HG03139 (cell line): ENCODE measurements at regions not wholly inside any gene's neighbourhood (a gene's known extent, or its start where the extent isn't known, plus 50 kb on each side); places are given as distances from the start of the nearest gene placed in this dataset.

Source experiments
- ATAC-seq: cut with Tn5 transposase; IDR thresholded peaks from one replicate; pipeline ENCODE4 v1.9.1; 2021; ENCODE audit not compliant: unreplicated experiment

DNA sequence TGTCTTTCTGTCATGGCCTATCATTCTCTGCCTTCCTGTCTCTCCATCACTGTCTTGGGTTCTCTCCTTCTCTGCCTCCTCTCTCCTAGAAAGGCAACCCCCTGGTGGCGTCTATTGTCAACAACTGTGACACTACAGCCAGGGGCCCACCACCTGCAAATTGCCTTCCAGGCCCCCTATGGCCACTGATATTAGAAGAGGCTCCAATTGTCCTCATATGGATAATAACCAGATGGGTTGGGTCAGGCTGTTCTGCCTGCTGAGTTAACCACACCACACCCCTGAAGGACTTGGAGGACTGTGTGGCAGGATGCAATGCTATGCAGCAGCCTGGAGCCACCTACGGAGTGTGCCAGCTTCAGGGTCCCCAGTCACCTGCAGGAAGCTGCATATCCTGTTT is 665.0 kb downstream of the NTRK3 start:
- ATAC-seq, result no peak

DNA sequence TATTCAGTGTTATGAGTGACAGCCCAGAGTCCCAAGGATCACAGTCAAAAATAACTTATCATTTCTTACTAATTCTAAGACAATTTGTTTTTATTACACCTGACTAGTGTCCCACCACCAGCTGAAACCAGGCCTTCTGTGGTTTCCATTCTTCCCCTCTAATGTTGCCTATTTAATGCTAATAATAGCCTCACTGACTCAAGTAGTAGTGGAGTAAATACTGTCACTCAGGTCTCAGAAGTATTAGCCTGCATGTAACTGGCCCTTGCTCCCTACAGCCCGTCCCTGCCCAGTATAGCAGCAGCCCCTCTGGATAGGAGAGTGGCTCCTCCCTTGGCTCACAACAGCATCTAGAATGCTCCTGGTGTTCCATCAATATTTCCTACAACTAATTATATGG is 665.5 kb downstream of the NTRK3 start:
- ATAC-seq, result no peak

DNA sequence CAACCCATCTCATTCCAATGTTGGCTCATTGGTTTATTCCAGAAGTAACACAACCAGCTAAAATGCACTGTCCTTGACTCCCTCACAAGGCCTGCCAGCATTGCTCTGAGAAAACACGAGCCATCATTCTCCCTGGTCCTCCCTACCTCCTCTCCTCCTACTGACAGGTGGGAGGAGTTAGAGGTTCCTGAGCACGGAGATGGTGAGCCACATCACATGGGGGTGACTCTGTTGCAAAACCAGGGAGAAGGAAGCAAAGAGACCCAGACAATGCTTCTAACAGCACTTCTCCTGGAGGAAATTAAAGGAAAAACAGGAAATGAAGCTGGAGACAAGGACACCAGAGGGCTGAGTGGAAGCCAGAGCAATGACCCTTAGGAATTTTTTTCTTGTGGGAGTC is 667.4 kb downstream of the NTRK3 start:
- no peak for ATAC-seq

DNA sequence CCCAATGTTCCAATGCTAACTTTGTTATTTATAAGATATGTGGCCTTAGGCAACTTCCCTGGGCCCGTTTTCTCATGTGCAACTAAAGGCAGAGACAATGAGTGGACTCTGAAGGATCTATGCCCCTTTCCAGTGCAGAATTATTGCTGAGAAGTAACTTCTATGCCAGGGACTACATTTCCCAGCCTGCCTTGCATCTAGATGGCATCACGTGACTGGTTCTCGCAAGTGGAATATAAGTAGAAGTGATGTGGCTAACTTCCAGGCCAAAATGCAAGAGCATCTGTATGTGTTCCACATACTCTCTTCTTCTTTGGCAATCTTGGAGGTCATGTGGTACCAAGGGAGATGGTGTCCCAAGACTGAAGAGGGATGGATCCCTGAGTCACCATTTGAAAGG is 674.4 kb downstream of the NTRK3 start:
- ATAC-seq, result no peak

DNA sequence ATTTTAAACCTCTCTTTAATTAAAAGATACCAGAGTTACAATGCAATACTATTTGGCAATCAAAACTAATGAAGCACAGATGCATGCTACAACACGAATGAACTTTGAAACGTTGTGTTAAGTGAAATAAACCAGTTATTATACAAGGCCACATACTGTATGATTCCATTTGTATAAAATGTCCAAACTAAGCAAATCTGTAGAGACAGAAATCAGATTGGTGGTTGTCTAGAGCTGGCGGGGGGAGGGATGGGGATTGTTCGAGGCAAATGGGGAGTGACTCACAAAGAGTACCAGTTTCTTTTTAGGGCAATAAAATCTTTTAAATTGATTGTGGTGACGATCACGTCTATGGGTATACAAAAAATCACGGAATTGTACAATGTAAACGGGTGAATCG is 677.0 kb downstream of the NTRK3 start:
- no peak for ATAC-seq

- no peak for ATAC-seq
These were observed 677.8 kb downstream of the NTRK3 start for GRCh38 chr15:87578776-87579175.

- no peak for ATAC-seq
These were observed 679.2 kb downstream of the NTRK3 start for GRCh38 chr15:87577336-87577735.

DNA sequence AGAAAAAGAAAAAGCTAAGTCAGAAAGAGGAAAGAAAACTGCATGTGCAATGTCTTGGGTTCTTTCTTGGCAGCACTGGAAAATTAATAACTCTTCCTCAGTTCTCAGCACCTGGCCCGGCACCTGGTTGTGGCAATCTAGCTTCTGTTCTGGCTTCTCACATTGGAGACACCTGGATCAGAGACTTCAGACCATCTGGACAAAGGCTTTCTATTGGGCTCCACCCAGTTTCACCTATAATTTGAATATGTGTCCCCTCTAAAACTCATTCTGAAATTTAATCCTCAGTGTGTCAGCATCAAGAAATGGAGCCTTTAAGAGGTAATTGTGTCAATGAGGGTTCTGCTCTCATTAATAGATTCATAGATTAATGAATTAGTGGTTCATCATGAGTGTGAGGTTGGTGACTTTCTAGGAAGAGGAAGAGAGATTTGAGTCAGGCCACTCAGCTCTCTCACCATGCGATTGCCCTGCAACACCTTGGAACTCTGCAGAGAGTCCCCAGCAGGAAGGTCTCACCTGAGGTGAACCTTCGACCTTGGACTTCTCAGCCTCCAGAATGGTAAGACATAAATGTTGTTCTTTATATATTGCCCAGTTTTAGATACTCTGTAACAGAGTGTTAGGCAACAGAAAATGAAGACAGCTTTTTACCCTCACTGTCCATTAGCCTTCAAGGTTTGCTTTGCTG is 679.9 kb downstream of the NTRK3 start:
- ATAC-seq, result no peak

DNA sequence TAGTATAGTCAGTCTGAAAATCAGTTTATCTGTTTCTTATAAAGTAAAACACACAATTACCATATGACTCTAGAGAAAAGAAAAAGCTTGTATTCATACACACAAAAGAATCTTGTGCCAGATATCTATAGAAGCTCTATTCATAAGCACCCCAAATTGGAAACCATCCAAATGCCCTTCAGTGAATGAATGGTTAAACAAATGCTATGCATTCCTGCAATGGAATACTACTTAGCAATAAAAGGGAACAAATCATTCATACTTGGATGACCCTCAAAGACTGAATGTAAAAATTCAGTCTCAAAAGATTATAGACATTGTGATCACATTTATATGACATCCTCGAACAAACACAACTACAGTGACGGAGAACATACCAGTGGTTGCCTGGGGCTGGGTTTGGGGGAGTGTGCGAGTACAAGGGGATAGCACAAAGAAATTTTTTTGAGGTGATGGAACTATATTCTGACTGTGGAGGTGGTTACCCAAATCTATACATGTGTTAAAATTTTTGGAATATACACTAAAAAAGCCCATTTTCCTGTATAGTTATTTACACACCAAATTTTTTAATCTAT is 680.6 kb downstream of the NTRK3 start:
- ATAC-seq, result no peak

DNA sequence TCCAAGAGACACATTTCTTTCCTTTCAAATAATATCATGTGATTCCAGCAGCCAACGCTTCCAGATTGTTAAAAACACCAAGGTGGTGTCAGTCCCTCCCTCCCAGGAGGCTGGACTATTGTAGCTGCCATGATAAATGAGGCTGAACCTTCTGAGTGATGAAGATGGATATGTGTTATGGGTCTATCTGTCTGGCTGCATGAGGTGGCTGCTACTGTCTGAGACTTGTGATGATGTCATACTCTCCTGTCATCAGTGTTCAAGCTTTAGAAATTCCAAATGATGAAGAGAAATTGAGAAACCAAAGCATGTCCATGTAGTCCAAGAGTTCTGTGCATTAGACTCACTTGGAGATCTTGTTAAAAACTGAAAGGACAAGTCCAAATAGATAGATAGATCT is 683.0 kb downstream of the NTRK3 start:
- no peak for ATAC-seq

DNA sequence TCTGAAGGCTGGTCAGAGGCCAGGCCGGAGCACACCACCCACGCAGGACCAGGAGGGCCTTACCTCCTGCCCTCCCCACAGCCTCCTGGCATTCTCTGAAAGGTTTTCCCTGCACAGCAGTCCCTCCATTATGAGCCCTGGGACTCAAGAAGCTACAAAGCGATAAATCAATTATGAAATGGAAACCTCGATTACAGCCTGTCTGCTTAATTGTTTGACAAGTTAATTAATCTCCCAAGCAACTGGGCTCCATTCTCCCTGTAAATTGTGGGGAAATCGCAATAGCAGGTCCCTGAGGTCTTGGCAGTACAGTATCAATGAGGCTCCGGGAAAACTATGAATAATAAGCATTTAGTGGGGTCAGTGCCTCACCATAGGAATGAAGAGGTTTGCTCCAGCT is 683.5 kb downstream of the NTRK3 start:
- ATAC-seq, result no peak

- no peak for ATAC-seq
These were observed 684.1 kb downstream of the NTRK3 start for GRCh38 chr15:87572381-87572910.

- no peak for ATAC-seq
These were observed 686.3 kb downstream of the NTRK3 start for GRCh38 chr15:87570206-87570605.

- no peak for ATAC-seq
These were observed 687.0 kb downstream of the NTRK3 start for GRCh38 chr15:87569581-87569980.

GRCh38 chr15:87567406-87568030 is 689.0 kb downstream of the NTRK3 start:
- ATAC-seq, result no peak

- no peak for ATAC-seq
These were observed 690.3 kb downstream of the NTRK3 start for GRCh38 chr15:87566236-87566635.

DNA sequence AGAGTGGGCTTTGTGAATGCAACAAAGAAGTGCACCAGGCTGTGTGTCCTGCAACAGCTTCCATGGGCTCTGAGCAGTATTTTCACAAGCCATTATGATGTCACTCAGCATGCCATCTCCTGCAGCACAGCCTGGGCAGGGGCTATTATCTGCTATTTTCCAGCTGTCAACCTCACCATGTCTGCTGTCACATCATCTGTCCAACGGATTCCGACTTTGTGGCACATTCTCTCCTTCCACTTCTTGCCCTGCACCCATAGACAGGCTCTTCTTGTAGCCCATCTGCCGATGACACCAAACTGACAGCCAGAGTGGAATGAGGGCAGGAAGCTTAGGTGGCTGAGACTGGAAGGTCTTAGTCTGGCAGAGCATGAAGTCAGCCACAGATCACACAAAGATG is 691.9 kb downstream of the NTRK3 start:
- no peak for ATAC-seq

GRCh38 chr15:87563869-87564268 is 692.7 kb downstream of the NTRK3 start:
- no peak for ATAC-seq

DNA sequence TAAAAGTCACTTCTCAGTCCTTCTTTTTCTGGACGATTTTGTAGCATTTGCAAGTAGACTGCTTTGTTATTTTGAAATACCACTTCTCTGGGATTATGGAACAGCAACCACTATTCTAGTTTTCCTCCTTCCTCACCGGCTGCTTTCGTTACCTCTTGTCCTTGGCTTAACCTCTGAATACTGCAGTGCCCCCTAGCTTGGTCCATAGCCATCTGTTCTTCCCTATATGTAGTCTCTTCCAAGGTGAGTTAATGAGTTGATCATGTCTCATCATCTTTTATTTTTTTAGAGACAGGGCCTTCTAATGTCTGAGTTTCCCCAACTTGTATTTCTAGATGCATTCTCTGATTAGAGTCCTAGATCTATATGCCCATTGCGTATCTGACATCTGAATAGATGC is 694.3 kb downstream of the NTRK3 start:
- no peak for ATAC-seq

GRCh38 chr15:87561641-87562040 is 694.9 kb downstream of the NTRK3 start:
- ATAC-seq, result no peak

DNA sequence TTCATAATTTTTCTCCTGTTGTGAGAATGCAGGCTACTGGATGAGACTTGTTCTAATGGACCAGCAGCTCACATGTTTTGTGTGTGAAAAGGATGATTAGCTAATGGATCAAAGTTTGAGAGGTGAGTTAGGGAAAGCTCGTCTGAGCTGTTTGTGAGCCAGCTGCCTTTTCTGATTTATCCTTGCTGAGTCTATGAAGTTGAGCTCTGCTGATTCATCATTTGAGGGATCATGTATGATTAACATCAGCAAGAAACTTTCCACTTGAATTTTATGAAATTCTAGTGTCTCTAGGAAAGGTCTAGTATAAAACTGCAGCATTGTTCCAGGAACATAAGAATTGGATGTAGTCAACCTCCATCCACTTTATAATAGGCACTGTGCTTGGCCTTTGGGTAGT is 698.7 kb downstream of the NTRK3 start:
- no peak for ATAC-seq

GRCh38 chr15:87556886-87557285 is 699.7 kb downstream of the NTRK3 start:
- ATAC-seq, result no peak
